Panc1 (cell line): ENCODE measurements at regions not wholly inside any gene's neighbourhood (a gene's known extent, or its start where the extent isn't known, plus 50 kb on each side); places are given as distances from the start of the nearest gene placed in this dataset.

ENCODE experiments used
- ATAC-seq: fragments of 200-7000 bp; cut with Tn5 transposase; 2 replicates; pipeline ENCODE4 v1.9.1; 2020; ENCODE audit warnings: mild to moderate bottlenecking, moderate library complexity
- BruUV-seq: library from RNA; stranded (reverse); fragments of 400-500 nt; replicated peaks from 2 replicates; lab custom pipeline; 2021; lab: Mats Ljungman, UMichigan
- CTCF ChIA-PET: fragments of 300-600 bp; sonication (Branson Sonifier 250); formaldehyde crosslinking; loops from one replicate; lab custom pipeline; 2022; ENCODE audit warnings: antibody characterized with exemption; lab: Charles Lee
- POLR2A ChIA-PET: fragments of 300-600 bp; sonication (Branson Sonifier 250); formaldehyde crosslinking; loops from one replicate; lab custom pipeline; 2022; ENCODE audit warnings: antibody characterized with exemption; lab: Charles Lee
- DNase-seq: peaks from one replicate; pipeline ENCODE4 v3.0.0-alpha.2; 2010; ENCODE audit warnings: low read depth, low spot score
- H3K27ac ChIP-seq: 2 replicates; pipeline ENCODE4 v1.5.1; 2011; ENCODE audit warnings: mild to moderate bottlenecking, low read length, inconsistent platforms
- H3K27me3 ChIP-seq: fragments of 200-500 bp; sonication (Bioruptor generic); 2 replicates; pipeline ENCODE4 v1.6.0; 2014; ENCODE audit warnings: low read length, inconsistent platforms; ENCODE audit not compliant: control insufficient read depth, insufficient read depth
- H3K36me3 ChIP-seq: fragments of 200-500 bp; sonication (Bioruptor generic); 2 replicates; pipeline ENCODE4 v1.5.1; 2014; ENCODE audit warnings: inconsistent platforms, mild to moderate bottlenecking, low read length, moderate library complexity; ENCODE audit not compliant: control insufficient read depth, insufficient read depth
- H3K4me1 ChIP-seq: 2 replicates; pipeline ENCODE4 v1.5.1; 2011; ENCODE audit warnings: inconsistent platforms, mild to moderate bottlenecking, low read length, moderate library complexity; ENCODE audit not compliant: control insufficient read depth, insufficient read depth
- H3K4me3 ChIP-seq, 2 experiments: 2 replicates each; pipeline ENCODE4 v1.5.1; 2011 to 2012; ENCODE audit warnings: low read depth in 2 of 2, low read length in 2 of 2, mild to moderate bottlenecking in 2 of 2, inconsistent platforms in 1 of 2, moderate library complexity in 1 of 2
- H3K9me3 ChIP-seq: fragments of 200-500 bp; sonication (Bioruptor generic); 2 replicates; pipeline ENCODE4 v1.5.1; 2014; ENCODE audit warnings: low read depth, mild to moderate bottlenecking, inconsistent platforms, low read length, moderate library complexity; ENCODE audit not compliant: control insufficient read depth, insufficient read depth
- CTCF ChIP-seq: fragments of 450-650 bp; IDR thresholded peaks from 2 replicates; pipeline ENCODE4 v1.5.1; 2017; ENCODE audit warnings: mild to moderate bottlenecking
- POLR2AphosphoS5 ChIP-seq: IDR thresholded peaks from 2 replicates; pipeline ENCODE4 v1.6.1; 2012; ENCODE audit warnings: mild to moderate bottlenecking, low read depth, low read length, moderate library complexity
- REST ChIP-seq, 2 experiments: IDR thresholded peaks; 2 replicates each; pipeline ENCODE4 v1.6.1; 2011 to 2012; ENCODE audit warnings: low read depth in 2 of 2, control low read depth in 1 of 2, low read length in 1 of 2, mild to moderate bottlenecking in 1 of 2, moderate library complexity in 1 of 2; ENCODE audit not compliant: insufficient read depth in 1 of 2
- SIN3A ChIP-seq: IDR thresholded peaks from 2 replicates; pipeline ENCODE4 v1.6.1; 2012; ENCODE audit warnings: low read depth, mild to moderate bottlenecking, low read length, moderate library complexity, borderline replicate concordance; ENCODE audit not compliant: insufficient read depth
- TCF7L2 ChIP-seq: IDR thresholded peaks from 2 replicates; pipeline ENCODE4 v1.6.1; 2011; ENCODE audit warnings: mild to moderate bottlenecking, low read depth, low read length, inconsistent platforms
- in situ Hi-C: cut with HindIII; loops from 2 replicates; pipeline ENCODE4 v1.10.0; 2016; ENCODE audit warnings: low sequenced_read_pairs, low pct_unique_long_range_greater_than_20kb
- intact Hi-C: fragments of 100-400 bp; cut with micrococcal nuclease; formaldehyde crosslinking; loops from one replicate; pipeline ENCODE4 v1.10.0; 2022; ENCODE audit not compliant: unreplicated experiment

DNA sequence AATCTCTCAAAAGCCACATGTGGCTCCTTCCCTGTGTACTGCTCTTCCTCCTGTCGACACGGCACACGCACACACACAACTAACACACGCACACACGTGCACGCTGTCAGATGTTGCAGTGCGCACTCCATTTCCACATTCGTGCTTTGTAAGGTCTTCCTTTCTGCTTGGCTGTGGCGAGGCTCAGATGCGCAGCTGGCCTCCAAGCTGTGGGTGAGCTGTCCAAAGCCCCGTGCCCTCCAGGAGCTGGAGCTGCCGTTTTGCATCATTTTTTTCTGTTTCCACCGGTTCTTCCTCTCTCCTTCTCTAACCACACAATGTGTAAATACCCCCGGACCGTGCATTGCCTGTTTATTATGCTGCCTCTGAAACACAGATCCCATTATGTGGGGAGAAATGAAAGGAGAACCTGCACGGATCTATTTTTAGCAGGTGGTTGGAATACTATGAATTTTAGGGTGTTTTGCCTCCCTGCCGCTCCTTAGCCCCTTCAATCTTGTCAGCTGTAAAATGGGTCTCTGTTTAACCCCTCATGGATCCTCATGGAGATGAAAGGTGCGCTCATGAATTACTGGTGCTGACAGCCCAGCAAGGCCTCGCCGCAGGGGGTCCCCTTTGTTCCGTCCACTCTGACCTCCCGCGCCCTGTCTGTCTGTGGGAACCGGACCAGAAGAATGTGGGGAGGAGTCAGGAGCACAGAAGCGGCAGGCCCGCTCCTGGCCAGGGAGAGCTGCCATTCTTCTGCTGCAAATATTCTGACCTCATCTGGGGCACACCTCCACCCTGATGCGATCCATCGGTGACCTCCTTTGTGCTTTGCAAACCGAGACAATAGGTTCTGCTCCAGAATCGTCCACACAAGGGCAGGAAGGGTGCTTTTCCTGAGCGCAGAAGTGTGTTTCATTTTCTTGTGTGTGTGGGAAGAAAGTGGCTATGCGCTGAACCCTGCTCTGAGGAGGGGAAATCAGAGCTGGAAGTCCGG, 137.7 kb downstream of the SOX1 start:
- Histone ChIP-seq H3K27me3 (peaks cover 2% of the 10 kb centered on the region; the same call in 1 of the 2 replicates), H3K4me3 (no peak overlapping the region), H3K36me3 (no peaks in the 10 kb centered on the region), H3K9me3 (no peaks in the 10 kb centered on the region), H3K27ac (no peak overlapping the region), H3K4me1 (no peaks in the 10 kb centered on the region)
- ChIA-PET POLR2A (no interaction called here), CTCF (no interaction called here)
- DNase-seq (no peak), ATAC-seq (no peak)
- in situ Hi-C loops (no loop called here), intact Hi-C loops (no loop called here)
- no TSS peak for BruUV-seq
- TF ChIP-seq CTCF (no peak), SIN3A (no peak), TCF7L2 (no peak), POLR2AphosphoS5 (no peak), REST (IDR thresholded peaks at IDR 0.05; ENCODE audit: insufficient read depth in 1 of 2, low read depth in 2 of 2, low read length in 1 of 2) (no peak)

- Histone ChIP-seq H3K4me1 (no peaks in the 10 kb centered on the region), H3K27ac (no peak overlapping the region), H3K27me3 (peaks cover 2% of the 10 kb centered on the region; the same call in 1 of the 2 replicates), H3K36me3 (no peaks in the 10 kb centered on the region), H3K9me3 (no peaks in the 10 kb centered on the region), H3K4me3 (no peak overlapping the region)
- no peak for TF ChIP-seq TCF7L2
- TF ChIP-seq CTCF = no peak
- no peak for TF ChIP-seq POLR2AphosphoS5
- no peak for TF ChIP-seq REST (IDR thresholded peaks at IDR 0.05; ENCODE audit: insufficient read depth in 1 of 2, low read depth in 2 of 2, low read length in 1 of 2)
- no peak for TF ChIP-seq SIN3A
- ATAC-seq = no peak
- no peak for DNase-seq
- in situ Hi-C loops (no loop called here), intact Hi-C loops (no loop called here)
- no TSS peak for BruUV-seq
- ChIA-PET CTCF (no interaction called here), POLR2A (no interaction called here)
Observed at GRCh38 chr13:112205990-112206389, 139.0 kb downstream of the SOX1 start.
